ENCODE measurements at regions not wholly inside any gene's neighbourhood (a gene's known extent, or its start where the extent isn't known, plus 50 kb on each side); places are given as distances from the start of the nearest gene placed in this dataset.

DNA sequence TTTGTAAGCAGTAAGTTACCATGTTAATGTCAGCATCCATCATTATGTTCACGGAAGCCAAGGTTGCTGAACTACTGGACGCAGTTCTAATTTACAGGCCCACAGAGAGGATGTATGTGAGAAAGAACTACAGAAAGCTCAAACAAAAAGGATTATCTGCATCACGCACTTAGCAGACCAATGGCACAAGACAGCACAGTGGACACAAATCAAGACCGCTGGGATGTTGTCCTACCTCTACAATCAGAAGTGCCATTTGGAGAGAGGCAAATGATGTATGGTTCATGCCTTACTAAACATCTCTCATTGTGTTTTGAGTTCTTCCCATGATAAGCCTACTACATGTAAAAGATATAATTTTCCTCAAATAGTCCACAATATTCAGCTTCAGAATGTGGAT lies 330.7 kb upstream of the CHAC2 start:
- ATAC-seq = no peak
- intact Hi-C loops (cut with micrococcal nuclease) = no loop called here
- CTCF ChIA-PET = no interaction called here
- no peak for TF ChIP-seq CTCF (IDR thresholded peaks at IDR 0.05)
- no peak overlapping the region for H3K4me3 Mint-ChIP-seq
- no peak overlapping the region for H3K27ac Mint-ChIP-seq
- H3K36me3 Mint-ChIP-seq (ENCODE audit: low read depth) = no peaks in the 10 kb centered on the region
- POLR2A ChIA-PET = no interaction called here
- peaks cover 1% of the 10 kb centered on the region for H3K27me3 Mint-ChIP-seq
- no peak for DNase-seq
- no peaks in the 10 kb centered on the region for H3K9me3 Mint-ChIP-seq
- no peaks in the 10 kb centered on the region for H3K4me1 Mint-ChIP-seq (ENCODE audit: low read depth)

- CTCF ChIA-PET = no interaction called here
- POLR2A ChIA-PET = no interaction called here
- Mint-ChIP-seq H3K9me3 (no peaks in the 10 kb centered on the region), H3K36me3 (ENCODE audit: low read depth) (no peaks in the 10 kb centered on the region), H3K4me3 (no peak overlapping the region), H3K4me1 (ENCODE audit: low read depth) (no peaks in the 10 kb centered on the region), H3K27ac (no peak overlapping the region), H3K27me3 (peaks cover 1% of the 10 kb centered on the region)
- no peak for TF ChIP-seq CTCF (IDR thresholded peaks at IDR 0.05)
- DNase-seq (no peak), ATAC-seq (no peak)
- intact Hi-C loops (cut with micrococcal nuclease) = no loop called here
These were observed 332.0 kb upstream of the CHAC2 start for GRCh38 chr2:53435610-53436009.

- Mint-ChIP-seq H3K27ac (no peak overlapping the region), H3K4me3 (no peak overlapping the region), H3K4me1 (ENCODE audit: low read depth) (no peaks in the 10 kb centered on the region), H3K36me3 (ENCODE audit: low read depth) (no peaks in the 10 kb centered on the region), H3K27me3 (peaks cover 1% of the 10 kb centered on the region), H3K9me3 (no peaks in the 10 kb centered on the region)
- intact Hi-C loops (cut with micrococcal nuclease) = no loop called here
- POLR2A ChIA-PET = no interaction called here
- ATAC-seq (no peak), DNase-seq (no peak)
- CTCF ChIA-PET = no interaction called here
- no peak for TF ChIP-seq CTCF (IDR thresholded peaks at IDR 0.05)
These were observed 333.1 kb upstream of the CHAC2 start for GRCh38 chr2:53434466-53434865.

DNA sequence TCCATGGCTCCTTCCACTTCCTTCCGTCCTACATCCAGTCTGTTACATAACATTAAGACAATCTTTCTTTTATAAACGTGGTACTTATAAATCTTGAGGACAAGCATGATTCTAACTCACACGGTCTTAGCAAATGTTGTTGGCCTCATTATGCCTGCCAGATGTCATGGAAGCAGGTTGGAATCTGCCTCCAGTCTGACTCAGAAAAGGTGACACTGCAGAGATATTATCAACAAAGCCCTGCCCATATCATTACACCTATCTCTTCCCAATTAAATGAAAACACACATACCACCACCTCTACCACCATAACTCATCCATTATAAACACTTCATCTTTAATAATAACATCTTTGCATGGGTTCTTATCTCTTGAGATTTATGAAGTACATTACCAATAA lies 334.7 kb upstream of the CHAC2 start:
- Mint-ChIP-seq H3K4me1 (ENCODE audit: low read depth) (no peaks in the 10 kb centered on the region), H3K9me3 (no peaks in the 10 kb centered on the region), H3K36me3 (ENCODE audit: low read depth) (no peaks in the 10 kb centered on the region), H3K4me3 (no peak overlapping the region), H3K27ac (no peak overlapping the region), H3K27me3 (peaks cover 1% of the 10 kb centered on the region)
- ChIA-PET CTCF (no interaction called here), POLR2A (no interaction called here)
- TF ChIP-seq CTCF (IDR thresholded peaks at IDR 0.05) = no peak
- intact Hi-C loops (cut with micrococcal nuclease) = no loop called here
- ATAC-seq (no peak), DNase-seq (no peak)

DNA sequence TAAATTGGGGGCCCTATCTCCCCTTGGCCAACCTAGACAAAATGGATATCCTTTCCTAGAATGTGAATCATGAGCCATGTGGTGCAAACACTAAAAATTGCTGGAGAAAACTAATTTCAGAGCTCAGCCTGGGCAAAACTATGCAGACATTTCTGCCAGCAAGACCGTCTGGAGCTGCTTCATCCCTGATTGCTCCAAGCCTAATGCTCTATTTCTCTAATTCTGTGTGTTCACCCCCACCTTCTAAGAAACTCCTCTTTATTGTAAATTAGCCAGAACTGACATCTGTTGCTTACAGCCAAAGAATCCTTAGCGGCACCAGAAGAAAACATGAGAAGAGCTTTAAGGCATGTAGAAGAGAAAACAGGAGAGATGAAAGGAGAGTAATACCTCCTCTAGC lies 337.7 kb upstream of the CHAC2 start:
- DNase-seq = no peak
- peaks cover 1% of the 10 kb centered on the region for H3K27me3 Mint-ChIP-seq
- no peak for TF ChIP-seq CTCF (IDR thresholded peaks at IDR 0.05)
- H3K27ac Mint-ChIP-seq = no peak overlapping the region
- H3K9me3 Mint-ChIP-seq = no peaks in the 10 kb centered on the region
- no peaks in the 10 kb centered on the region for H3K36me3 Mint-ChIP-seq (ENCODE audit: low read depth)
- ATAC-seq = no peak
- POLR2A ChIA-PET = no interaction called here
- intact Hi-C loops (cut with micrococcal nuclease) = no loop called here
- no peaks in the 10 kb centered on the region for H3K4me1 Mint-ChIP-seq (ENCODE audit: low read depth)
- CTCF ChIA-PET = no interaction called here
- no peak overlapping the region for H3K4me3 Mint-ChIP-seq
